Neural cell (in vitro differentiated cells): ENCODE measurements at regions not wholly inside any gene's neighbourhood (a gene's known extent, or its start where the extent isn't known, plus 50 kb on each side); places are given as distances from the start of the nearest gene placed in this dataset.

ENCODE experiments used
- H2AFZ ChIP-seq: fragments of 200-600, 300-800 bp; sonication (generic), shearing (Covaris generic); 2 replicates; pipeline ENCODE4 v1.6.0; 2014; ENCODE audit warnings: low read depth, mild to moderate bottlenecking, antibody characterized with exemption, low read length, moderate library complexity
- H3F3A ChIP-seq: fragments of 200-600 bp; shearing (Covaris generic); 2 replicates; pipeline ENCODE4 v1.6.1; 2016; ENCODE audit warnings: mild to moderate bottlenecking, moderate library complexity, mixed read lengths, antibody characterized with exemption, low read length; ENCODE audit not compliant: insufficient read depth, poor library complexity, severe bottlenecking
- H3K27ac ChIP-seq: fragments of 200-600, 300-800 bp; sonication (generic), shearing (Covaris generic); 2 replicates; pipeline ENCODE4 v1.5.1; 2014; ENCODE audit warnings: mild to moderate bottlenecking, low read length, moderate library complexity
- H3K27me3 ChIP-seq: fragments of 300-800, 200-600 bp; sonication (generic), shearing (Covaris generic); 2 replicates; pipeline ENCODE4 v1.6.0; 2014; ENCODE audit warnings: mild to moderate bottlenecking, low read depth, low read length, moderate library complexity; ENCODE audit not compliant: insufficient read depth
- H3K36me3 ChIP-seq: fragments of 300-800, 200-600 bp; sonication (generic), shearing (Covaris generic); 2 replicates; pipeline ENCODE4 v1.5.1; 2014; ENCODE audit warnings: mild to moderate bottlenecking, antibody characterized with exemption, low read length, moderate library complexity; ENCODE audit not compliant: insufficient read depth
- H3K4me2 ChIP-seq: fragments of 300-800, 200-600 bp; sonication (generic), shearing (Covaris generic); 2 replicates; pipeline ENCODE4 v1.6.0; 2014; ENCODE audit warnings: mild to moderate bottlenecking, low read length
- H3K4me3 ChIP-seq: fragments of 300-800, 200-600 bp; sonication (generic), shearing (Covaris generic); 2 replicates; pipeline ENCODE4 v1.5.1; 2014; ENCODE audit warnings: mild to moderate bottlenecking, low read length, moderate library complexity
- H3K79me2 ChIP-seq: fragments of 200-600 bp; shearing (Covaris generic); replicated peaks from 2 replicates; pipeline ENCODE4 v1.6.0; 2014; ENCODE audit warnings: mild to moderate bottlenecking, low read length, moderate library complexity; ENCODE audit not compliant: insufficient read depth
- H3K9ac ChIP-seq: fragments of 300-800, 200-600 bp; sonication (generic), shearing (Covaris generic); 2 replicates; pipeline ENCODE4 v1.6.1; 2016; ENCODE audit warnings: mild to moderate bottlenecking, low read length, mixed read lengths
- H3K9me2 ChIP-seq: fragments of 200-600 bp; shearing (Covaris generic); 2 replicates; pipeline ENCODE4 v1.6.1; 2016; ENCODE audit warnings: mild to moderate bottlenecking, low read length, mixed read lengths; ENCODE audit not compliant: insufficient read depth
- H3K9me3 ChIP-seq: fragments of 200-600, 300-800 bp; sonication (generic), shearing (Covaris generic); 2 replicates; pipeline ENCODE4 v1.6.1; 2016; ENCODE audit warnings: mild to moderate bottlenecking, mixed run types, low read length, moderate library complexity, mixed read lengths
- H4K20me1 ChIP-seq: fragments of 200-600 bp; shearing (Covaris generic); 2 replicates; pipeline ENCODE4 v1.6.1; 2016; ENCODE audit warnings: mild to moderate bottlenecking, mixed run types; ENCODE audit not compliant: insufficient read depth
- CTCF ChIP-seq: fragments of 450-650 bp; IDR thresholded peaks from 2 replicates; pipeline ENCODE4 v1.5.1; 2014; ENCODE audit warnings: antibody characterized with exemption, mild to moderate bottlenecking, moderate library complexity; ENCODE audit not compliant: poor library complexity, severe bottlenecking
- EP300 ChIP-seq: fragments of 450-650 bp; conservative IDR thresholded peaks from 2 replicates; pipeline ENCODE4 v1.6.1; 2014; ENCODE audit warnings: antibody characterized with exemption, mild to moderate bottlenecking, moderate library complexity; ENCODE audit not compliant: poor library complexity, severe bottlenecking
- EZH2 ChIP-seq: fragments of 200-600, 300-800 bp; shearing (Covaris generic), sonication (generic); IDR thresholded peaks from 2 replicates; pipeline ENCODE4 v1.6.1; 2014; ENCODE audit warnings: antibody characterized with exemption, low read length, borderline replicate concordance, mild to moderate bottlenecking; ENCODE audit not compliant: insufficient read depth, poor library complexity, severe bottlenecking
- MXI1 ChIP-seq: fragments of 450-650 bp; conservative IDR thresholded peaks from 2 replicates; pipeline ENCODE4 v1.6.1; 2014; ENCODE audit warnings: antibody characterized with exemption, mild to moderate bottlenecking; ENCODE audit not compliant: poor library complexity, severe bottlenecking
- POLR2AphosphoS5 ChIP-seq: IDR thresholded peaks from 2 replicates; pipeline ENCODE4 v1.6.1; 2012
- RAD21 ChIP-seq: fragments of 450-650 bp; conservative IDR thresholded peaks from 2 replicates; pipeline ENCODE4 v1.6.1; 2014; ENCODE audit warnings: antibody characterized with exemption, mild to moderate bottlenecking, moderate library complexity
- SMC3 ChIP-seq: fragments of 450-650 bp; conservative IDR thresholded peaks from 2 replicates; pipeline ENCODE4 v1.6.1; 2014; ENCODE audit warnings: antibody characterized with exemption, mild to moderate bottlenecking, moderate library complexity; ENCODE audit not compliant: poor library complexity
- TAF1 ChIP-seq: IDR thresholded peaks from 2 replicates; pipeline ENCODE4 v1.6.1; 2012; ENCODE audit warnings: low read depth
- TF ChIP-seq, protein P1 (sequence below): IDR thresholded peaks from 2 replicates; pipeline ENCODE4 v1.6.1; 2012; ENCODE audit warnings: borderline replicate concordance

DNA sequence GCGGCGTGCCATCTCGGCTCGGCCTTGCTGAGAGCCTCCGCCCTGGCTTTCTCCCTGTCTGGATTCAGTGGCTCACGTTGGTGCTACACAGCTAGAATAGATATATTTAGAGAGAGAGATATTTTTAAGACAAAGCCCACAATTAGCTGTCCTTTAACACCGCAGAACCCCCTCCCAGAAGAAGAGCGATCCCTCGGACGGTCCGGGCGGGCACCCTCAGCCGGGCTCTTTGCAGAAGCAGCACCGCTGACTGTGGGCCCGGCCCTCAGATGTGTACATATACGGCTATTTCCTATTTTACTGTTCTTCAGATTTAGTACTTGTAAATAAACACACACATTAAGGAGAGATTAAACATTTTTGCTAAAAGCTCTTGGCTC is 54.1 kb downstream of the PLXNA1 start:
- no peaks in the 10 kb centered on the region for H3K9me3 ChIP-seq
- H3K27me3 ChIP-seq = no peaks in the 10 kb centered on the region
- no peaks in the 10 kb centered on the region for H3F3A ChIP-seq
- H3K4me2 ChIP-seq = no peak overlapping the region
- H2AFZ ChIP-seq = no peak overlapping the region
- H3K36me3 ChIP-seq = no peaks in the 10 kb centered on the region
- H4K20me1 ChIP-seq = no peaks in the 10 kb centered on the region
- no peak overlapping the region for H3K9ac ChIP-seq
- TF ChIP-seq, protein P1, sequence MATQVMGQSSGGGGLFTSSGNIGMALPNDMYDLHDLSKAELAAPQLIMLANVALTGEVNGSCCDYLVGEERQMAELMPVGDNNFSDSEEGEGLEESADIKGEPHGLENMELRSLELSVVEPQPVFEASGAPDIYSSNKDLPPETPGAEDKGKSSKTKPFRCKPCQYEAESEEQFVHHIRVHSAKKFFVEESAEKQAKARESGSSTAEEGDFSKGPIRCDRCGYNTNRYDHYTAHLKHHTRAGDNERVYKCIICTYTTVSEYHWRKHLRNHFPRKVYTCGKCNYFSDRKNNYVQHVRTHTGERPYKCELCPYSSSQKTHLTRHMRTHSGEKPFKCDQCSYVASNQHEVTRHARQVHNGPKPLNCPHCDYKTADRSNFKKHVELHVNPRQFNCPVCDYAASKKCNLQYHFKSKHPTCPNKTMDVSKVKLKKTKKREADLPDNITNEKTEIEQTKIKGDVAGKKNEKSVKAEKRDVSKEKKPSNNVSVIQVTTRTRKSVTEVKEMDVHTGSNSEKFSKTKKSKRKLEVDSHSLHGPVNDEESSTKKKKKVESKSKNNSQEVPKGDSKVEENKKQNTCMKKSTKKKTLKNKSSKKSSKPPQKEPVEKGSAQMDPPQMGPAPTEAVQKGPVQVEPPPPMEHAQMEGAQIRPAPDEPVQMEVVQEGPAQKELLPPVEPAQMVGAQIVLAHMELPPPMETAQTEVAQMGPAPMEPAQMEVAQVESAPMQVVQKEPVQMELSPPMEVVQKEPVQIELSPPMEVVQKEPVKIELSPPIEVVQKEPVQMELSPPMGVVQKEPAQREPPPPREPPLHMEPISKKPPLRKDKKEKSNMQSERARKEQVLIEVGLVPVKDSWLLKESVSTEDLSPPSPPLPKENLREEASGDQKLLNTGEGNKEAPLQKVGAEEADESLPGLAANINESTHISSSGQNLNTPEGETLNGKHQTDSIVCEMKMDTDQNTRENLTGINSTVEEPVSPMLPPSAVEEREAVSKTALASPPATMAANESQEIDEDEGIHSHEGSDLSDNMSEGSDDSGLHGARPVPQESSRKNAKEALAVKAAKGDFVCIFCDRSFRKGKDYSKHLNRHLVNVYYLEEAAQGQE = no peak
- TF ChIP-seq POLR2AphosphoS5 = no peak
- TF ChIP-seq RAD21 = no peak
- no peak for TF ChIP-seq MXI1
- no peak for TF ChIP-seq EZH2
- TF ChIP-seq TAF1 = no peak
- no peak for TF ChIP-seq EP300
- no peaks in the 10 kb centered on the region for H3K79me2 ChIP-seq
- peak overlapping the region; percentile 68 for H3K27ac ChIP-seq
- no peak overlapping the region for H3K4me3 ChIP-seq
- H3K9me2 ChIP-seq = no peaks in the 10 kb centered on the region

DNA sequence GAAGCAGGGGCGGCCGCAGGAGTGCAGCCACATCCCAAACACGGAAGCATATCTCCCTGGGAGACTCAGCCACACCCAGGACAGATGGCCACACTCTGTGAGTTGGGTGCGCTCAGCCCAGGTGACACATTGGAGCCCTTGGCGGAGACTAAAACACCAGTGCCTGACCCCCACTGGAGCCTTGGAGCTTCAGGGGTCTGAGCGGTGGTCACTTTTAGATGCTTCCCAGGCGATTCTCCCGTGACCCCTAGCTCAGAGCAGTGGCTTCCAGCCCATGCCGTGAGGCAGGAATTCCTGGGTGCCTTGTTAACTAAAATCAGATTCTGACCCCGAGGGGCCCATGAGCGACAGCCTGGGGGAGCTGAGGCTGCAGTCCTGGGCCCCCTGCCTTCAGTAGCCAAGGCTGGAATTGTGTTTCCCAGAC is 54.5 kb downstream of the PLXNA1 start:
- Histone ChIP-seq H3K27me3 (no peaks in the 10 kb centered on the region), H3K9me3 (no peaks in the 10 kb centered on the region), H3F3A (no peaks in the 10 kb centered on the region), H2AFZ (no peak overlapping the region), H3K4me3 (no peak overlapping the region), H3K9me2 (no peaks in the 10 kb centered on the region), H4K20me1 (no peaks in the 10 kb centered on the region), H3K4me2 (no peak overlapping the region), H3K36me3 (no peaks in the 10 kb centered on the region), H3K27ac (peak overlapping the region; percentile 68), H3K79me2 (no peaks in the 10 kb centered on the region), H3K9ac (no peak overlapping the region)
- no peak for TF ChIP-seq RAD21
- TF ChIP-seq POLR2AphosphoS5 = peak; percentile 11

GRCh38 chr3:127037971-127038446 is 55.1 kb downstream of the PLXNA1 start:
- TF ChIP-seq SMC3 (no peak), CTCF (no peak), MXI1 (no peak), TAF1 (no peak), POLR2AphosphoS5 (no peak), EZH2 (no peak), RAD21 (no peak), EP300 (no peak)
- TF ChIP-seq, protein P1 = no peak
- Histone ChIP-seq H4K20me1 (no peaks in the 10 kb centered on the region), H3F3A (no peaks in the 10 kb centered on the region), H3K36me3 (no peaks in the 10 kb centered on the region), H3K4me2 (no peak overlapping the region), H3K9me3 (no peaks in the 10 kb centered on the region), H3K9ac (peak overlapping the region; percentile 41), H3K4me3 (peak overlapping the region; percentile 14), H3K27ac (peak overlapping the region; percentile 68), H3K9me2 (no peaks in the 10 kb centered on the region), H3K79me2 (no peaks in the 10 kb centered on the region), H2AFZ (no peak overlapping the region), H3K27me3 (no peaks in the 10 kb centered on the region)
